DMS53 treated with DMSO at 0.1 percent for 48 hours (cell line): ENCODE measurements at regions not wholly inside any gene's neighbourhood (a gene's known extent, or its start where the extent isn't known, plus 50 kb on each side); places are given as distances from the start of the nearest gene placed in this dataset.
"Not testable (repeated sequence)": the region's sequence is repeated elsewhere in the genome, so short reads cannot be mapped to it uniquely, and the experiment has no call there.

Experiments used
- DNase-seq: peaks from one replicate; lab custom pipeline; 2025; ENCODE audit not compliant: unreplicated experiment; lab: John Stamatoyannopoulos, UW

GRCh38 chrX:112946227-112946626, 105.6 kb upstream of the AMOT start:
- no peak for DNase-seq

DNA sequence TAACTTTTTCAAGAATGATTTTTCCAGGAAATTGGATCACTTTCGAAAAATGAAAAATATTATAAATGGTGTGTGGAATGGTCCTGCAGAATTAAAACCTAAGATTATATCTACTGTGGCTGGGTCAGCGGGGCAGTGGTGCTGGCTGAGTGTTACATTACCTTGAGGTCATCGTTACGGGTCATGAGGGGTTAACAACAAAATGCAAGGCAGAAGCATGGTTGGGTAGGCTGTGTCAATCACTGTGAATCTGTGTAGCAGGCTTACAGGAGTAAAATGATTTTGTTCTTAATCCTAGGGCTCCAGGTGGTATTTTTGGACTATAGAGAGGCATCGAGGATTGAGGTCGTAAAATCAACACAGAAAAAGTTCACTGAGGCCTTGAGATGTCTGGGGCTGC, 105.2 kb upstream of the AMOT start:
- DNase-seq, result no peak

- DNase-seq, result no peak
Measured at GRCh38 chrX:112941209-112941837, 100.7 kb upstream of the AMOT start.

- DNase-seq, result no peak
Measured at GRCh38 chrX:112935029-112935428, 94.4 kb upstream of the AMOT start.

- no peak for DNase-seq
Measured at GRCh38 chrX:112931900-112932299, 91.3 kb upstream of the AMOT start.

- DNase-seq, result no peak
Measured at GRCh38 chrX:112931478-112931877, 90.8 kb upstream of the AMOT start.

- not testable (repeated sequence) for DNase-seq
Measured at GRCh38 chrX:112923381-112923780, 82.8 kb upstream of the AMOT start.

DNA sequence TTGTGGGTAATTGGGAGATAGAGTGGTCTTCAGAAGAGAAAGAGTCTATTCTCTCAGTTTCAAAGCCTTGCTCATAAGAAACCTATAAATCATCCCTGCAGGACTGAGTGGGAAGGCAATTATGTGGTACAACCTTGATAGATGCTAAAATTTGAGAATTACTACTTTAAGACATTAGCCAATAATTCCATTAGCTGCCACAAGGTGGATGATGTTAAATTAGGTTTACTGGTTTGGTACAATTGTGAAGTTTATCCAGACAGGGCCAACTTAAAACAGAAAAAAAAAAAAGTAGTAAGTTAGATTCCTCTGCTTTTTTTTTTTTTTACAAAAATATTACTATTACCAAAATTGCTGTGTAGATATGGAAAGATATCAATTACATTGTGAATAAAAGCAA, 73.2 kb upstream of the AMOT start:
- no peak for DNase-seq

DNA sequence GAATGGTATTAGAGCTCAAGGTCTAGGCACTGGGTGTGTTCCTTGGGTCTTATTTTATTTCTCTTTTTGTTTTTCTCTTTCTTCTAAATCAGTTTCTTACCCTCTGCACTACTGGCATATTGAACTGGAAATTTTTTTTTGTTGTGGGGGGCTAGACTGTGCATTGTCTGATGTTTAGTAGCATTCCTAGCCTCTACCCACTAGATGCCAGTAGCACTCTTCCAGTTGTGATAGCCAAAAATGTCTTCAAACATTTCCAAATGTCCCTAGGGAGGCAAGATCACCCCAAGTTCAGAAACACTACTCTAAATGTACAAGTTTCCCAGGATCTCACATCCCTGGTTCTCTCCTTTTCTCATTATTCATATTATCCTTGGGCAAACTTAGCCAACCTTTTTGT, 69.8 kb upstream of the AMOT start:
- DNase-seq, result no peak

DNA sequence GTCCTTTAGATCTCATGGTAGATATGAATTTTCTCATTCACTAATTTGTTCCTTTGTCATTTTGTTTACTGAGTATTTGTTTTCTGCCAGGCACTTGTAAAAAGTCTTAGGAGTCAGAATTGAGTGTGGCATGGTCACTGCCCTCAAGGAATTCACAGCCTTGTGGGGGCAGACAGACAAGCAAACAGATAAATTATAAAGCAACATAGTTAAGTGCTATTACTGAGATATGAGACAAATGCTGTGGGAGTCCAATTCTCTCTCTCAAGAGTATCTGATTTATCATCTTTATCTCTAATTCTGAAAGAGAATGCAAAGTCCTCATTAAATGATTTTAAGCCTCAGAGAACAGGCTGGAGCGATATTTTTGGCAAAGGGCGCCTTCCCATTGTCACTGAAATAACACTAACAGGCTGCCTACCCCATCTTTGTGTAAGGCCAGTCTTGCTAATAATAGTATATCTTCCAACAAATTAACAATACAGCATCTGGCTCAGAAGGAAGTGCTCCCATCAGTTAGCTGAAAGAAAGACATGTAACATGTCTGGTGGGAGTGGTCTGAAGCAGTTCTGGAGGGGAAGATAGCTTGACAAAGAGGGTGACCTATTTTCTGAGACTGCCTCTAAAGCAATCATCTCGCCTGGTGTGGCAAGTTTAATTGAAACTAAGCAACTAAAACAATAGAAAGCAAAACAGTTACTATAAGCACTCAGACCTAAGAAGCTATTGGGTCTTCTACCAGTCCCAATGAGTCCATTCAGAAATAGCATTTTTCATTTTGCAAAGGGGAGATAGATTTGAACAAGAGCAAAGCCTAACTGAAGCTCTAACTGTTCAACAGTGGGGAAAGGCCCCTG, 61.5 kb upstream of the AMOT start:
- DNase-seq, result no peak

- no peak for DNase-seq
Measured at GRCh38 chrX:112896051-112896450, 55.4 kb upstream of the AMOT start.
